ENCODE measurements at regions not wholly inside any gene's neighbourhood (a gene's known extent, or its start where the extent isn't known, plus 50 kb on each side); places are given as distances from the start of the nearest gene placed in this dataset.

DNA sequence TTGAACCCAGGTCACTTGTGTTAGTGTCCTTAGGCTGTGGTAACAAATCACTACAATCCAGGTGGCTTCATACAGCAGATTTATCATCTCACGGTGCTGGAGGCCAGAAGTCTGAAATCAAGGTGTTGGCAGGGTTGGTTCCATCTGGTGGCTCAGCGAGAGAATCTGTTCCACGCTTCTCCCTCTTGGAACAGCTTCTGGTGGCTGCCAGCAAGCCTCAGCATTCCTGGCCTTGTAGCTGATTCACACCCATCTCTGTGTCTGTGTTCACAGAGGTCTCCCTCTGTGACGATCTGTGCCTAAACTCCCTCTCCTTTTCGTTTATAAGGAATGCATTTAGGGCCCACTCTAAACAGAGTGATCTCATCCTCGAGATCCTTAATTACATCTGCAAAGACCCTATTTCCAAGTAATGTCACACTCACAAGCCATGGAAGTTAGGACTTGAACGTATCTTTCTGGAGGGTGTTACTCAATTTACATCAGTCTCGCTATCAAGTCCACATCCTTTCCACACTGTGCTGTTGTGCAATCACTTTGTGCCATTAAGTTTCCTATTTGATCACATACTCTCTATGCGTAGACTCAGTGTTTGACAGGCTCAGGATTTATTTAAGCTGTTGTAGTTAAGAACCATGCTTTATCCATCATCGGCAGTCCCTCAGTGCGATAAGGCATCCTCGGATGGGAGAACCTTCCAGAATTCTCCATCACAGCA, 164.4 kb downstream of the SOCS6 start:
- TF ChIP-seq, protein P1, sequence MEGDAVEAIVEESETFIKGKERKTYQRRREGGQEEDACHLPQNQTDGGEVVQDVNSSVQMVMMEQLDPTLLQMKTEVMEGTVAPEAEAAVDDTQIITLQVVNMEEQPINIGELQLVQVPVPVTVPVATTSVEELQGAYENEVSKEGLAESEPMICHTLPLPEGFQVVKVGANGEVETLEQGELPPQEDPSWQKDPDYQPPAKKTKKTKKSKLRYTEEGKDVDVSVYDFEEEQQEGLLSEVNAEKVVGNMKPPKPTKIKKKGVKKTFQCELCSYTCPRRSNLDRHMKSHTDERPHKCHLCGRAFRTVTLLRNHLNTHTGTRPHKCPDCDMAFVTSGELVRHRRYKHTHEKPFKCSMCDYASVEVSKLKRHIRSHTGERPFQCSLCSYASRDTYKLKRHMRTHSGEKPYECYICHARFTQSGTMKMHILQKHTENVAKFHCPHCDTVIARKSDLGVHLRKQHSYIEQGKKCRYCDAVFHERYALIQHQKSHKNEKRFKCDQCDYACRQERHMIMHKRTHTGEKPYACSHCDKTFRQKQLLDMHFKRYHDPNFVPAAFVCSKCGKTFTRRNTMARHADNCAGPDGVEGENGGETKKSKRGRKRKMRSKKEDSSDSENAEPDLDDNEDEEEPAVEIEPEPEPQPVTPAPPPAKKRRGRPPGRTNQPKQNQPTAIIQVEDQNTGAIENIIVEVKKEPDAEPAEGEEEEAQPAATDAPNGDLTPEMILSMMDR (IDR thresholded peaks at IDR 0.05), result 0 out of 2 replicates have a peak, but pooled peaks have one; percentile 2
- TF ChIP-seq, protein P2, sequence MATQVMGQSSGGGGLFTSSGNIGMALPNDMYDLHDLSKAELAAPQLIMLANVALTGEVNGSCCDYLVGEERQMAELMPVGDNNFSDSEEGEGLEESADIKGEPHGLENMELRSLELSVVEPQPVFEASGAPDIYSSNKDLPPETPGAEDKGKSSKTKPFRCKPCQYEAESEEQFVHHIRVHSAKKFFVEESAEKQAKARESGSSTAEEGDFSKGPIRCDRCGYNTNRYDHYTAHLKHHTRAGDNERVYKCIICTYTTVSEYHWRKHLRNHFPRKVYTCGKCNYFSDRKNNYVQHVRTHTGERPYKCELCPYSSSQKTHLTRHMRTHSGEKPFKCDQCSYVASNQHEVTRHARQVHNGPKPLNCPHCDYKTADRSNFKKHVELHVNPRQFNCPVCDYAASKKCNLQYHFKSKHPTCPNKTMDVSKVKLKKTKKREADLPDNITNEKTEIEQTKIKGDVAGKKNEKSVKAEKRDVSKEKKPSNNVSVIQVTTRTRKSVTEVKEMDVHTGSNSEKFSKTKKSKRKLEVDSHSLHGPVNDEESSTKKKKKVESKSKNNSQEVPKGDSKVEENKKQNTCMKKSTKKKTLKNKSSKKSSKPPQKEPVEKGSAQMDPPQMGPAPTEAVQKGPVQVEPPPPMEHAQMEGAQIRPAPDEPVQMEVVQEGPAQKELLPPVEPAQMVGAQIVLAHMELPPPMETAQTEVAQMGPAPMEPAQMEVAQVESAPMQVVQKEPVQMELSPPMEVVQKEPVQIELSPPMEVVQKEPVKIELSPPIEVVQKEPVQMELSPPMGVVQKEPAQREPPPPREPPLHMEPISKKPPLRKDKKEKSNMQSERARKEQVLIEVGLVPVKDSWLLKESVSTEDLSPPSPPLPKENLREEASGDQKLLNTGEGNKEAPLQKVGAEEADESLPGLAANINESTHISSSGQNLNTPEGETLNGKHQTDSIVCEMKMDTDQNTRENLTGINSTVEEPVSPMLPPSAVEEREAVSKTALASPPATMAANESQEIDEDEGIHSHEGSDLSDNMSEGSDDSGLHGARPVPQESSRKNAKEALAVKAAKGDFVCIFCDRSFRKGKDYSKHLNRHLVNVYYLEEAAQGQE (IDR thresholded peaks at IDR 0.05; ENCODE audit: insufficient read depth in 1 of 2, low read depth in 2 of 2, low read length in 1 of 2), result no peak
